BLaER1 (cell line): ENCODE measurements at regions not wholly inside any gene's neighbourhood (a gene's known extent, or its start where the extent isn't known, plus 50 kb on each side); places are given as distances from the start of the nearest gene placed in this dataset.
A peak's percentile ranks its signal among the peaks of the same experiment; 100 is the strongest.

Experiments used
- H3K27ac ChIP-seq: shearing (Covaris generic); formaldehyde crosslinking; 2 replicates; pipeline ENCODE4 v1.8.1; 2022
- H3K27me3 ChIP-seq: shearing (Covaris generic); formaldehyde crosslinking; 2 replicates; pipeline ENCODE4 v1.8.1; 2022
- H3K36me3 ChIP-seq: shearing (Covaris generic); formaldehyde crosslinking; 2 replicates; pipeline ENCODE4 v1.8.1; 2022
- H3K4me1 ChIP-seq: shearing (Covaris generic); formaldehyde crosslinking; 2 replicates; pipeline ENCODE4 v1.8.1; 2022
- H3K4me2 ChIP-seq: shearing (Covaris generic); formaldehyde crosslinking; 2 replicates; pipeline ENCODE4 v1.8.1; 2022
- H3K4me3 ChIP-seq: shearing (Covaris generic); formaldehyde crosslinking; 2 replicates; pipeline ENCODE4 v1.8.1; 2022
- H3K9ac ChIP-seq: shearing (Covaris generic); formaldehyde crosslinking; 2 replicates; pipeline ENCODE4 v1.8.1; 2022
- H3K9me3 ChIP-seq: shearing (Covaris generic); formaldehyde crosslinking; 2 replicates; pipeline ENCODE4 v1.8.1; 2022
- H4K20me1 ChIP-seq: shearing (Covaris generic); formaldehyde crosslinking; 2 replicates; pipeline ENCODE4 v1.8.1; 2022
- Cebpa-rat ChIP-seq: shearing (Covaris generic); IDR thresholded peaks from 2 replicates; pipeline ENCODE4 v1.8.1; 2022

DNA sequence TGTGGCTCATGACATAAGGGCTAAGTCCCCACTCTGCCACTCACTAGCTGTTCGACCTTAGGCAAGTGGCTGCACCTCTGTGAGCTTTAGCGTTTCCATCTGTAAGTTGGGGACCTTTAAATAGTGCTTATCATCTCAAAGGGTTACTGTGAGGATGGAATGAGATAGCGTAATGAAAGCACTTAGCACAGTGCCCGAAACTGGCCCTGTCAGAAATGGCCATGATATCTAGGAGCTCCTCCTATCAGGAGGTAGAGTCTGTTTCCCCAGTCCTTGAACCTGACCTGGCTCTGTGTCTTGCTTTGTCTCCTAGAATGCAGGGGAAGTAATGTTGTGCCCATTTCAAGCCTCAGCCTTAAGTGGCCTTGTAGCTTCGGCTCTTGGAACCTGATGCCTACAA is 211.0 kb downstream of the RBM19 start:
- Histone ChIP-seq H3K9me3 (no peaks in the 10 kb centered on the region; the same call in 1 of the 2 replicates), H3K9ac (no peak overlapping the region), H3K36me3 (no peaks in the 10 kb centered on the region), H3K4me3 (no peak overlapping the region), H4K20me1 (no peaks in the 10 kb centered on the region), H3K27me3 (no peaks in the 10 kb centered on the region), H3K27ac (no peak overlapping the region), H3K4me2 (no peak overlapping the region), H3K4me1 (peaks cover 24% of the 10 kb centered on the region)
- TF ChIP-seq Cebpa-rat = no peak

DNA sequence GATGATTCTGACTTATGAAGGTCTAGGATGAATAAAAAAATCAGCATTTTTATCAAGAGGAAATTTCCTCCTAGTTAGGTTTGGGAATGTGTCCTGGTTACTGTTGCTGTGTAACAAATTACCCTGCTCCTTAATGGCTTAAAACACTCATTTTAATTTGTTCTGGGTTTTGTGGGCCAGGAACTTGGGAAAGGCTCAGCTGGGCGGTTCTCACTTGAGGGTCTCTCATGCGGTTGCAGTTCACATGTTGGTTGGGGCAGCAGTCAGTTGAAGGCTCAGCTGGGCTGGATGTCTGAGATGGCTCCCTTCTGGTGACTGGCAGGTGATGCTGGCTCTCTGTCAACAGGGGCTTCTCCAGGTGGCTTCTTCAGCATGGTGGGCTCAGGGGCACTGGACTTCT is 214.6 kb downstream of the RBM19 start:
- Histone ChIP-seq H3K4me1 (peaks cover 8% of the 10 kb centered on the region), H3K27me3 (no peaks in the 10 kb centered on the region), H3K9me3 (no peaks in the 10 kb centered on the region), H3K36me3 (no peaks in the 10 kb centered on the region), H3K27ac (no peak overlapping the region), H3K4me3 (no peak overlapping the region), H4K20me1 (no peaks in the 10 kb centered on the region), H3K9ac (no peak overlapping the region), H3K4me2 (no peak overlapping the region)
- no peak for TF ChIP-seq Cebpa-rat

- Histone ChIP-seq H3K4me3 (no peak overlapping the region), H3K36me3 (no peaks in the 10 kb centered on the region), H3K4me2 (no peak overlapping the region), H4K20me1 (no peaks in the 10 kb centered on the region), H3K4me1 (peaks cover 8% of the 10 kb centered on the region), H3K9ac (no peak overlapping the region), H3K27me3 (no peaks in the 10 kb centered on the region), H3K9me3 (no peaks in the 10 kb centered on the region), H3K27ac (no peak overlapping the region)
- no peak for TF ChIP-seq Cebpa-rat
These were observed 216.7 kb downstream of the RBM19 start for GRCh38 chr12:113749433-113749815.

DNA sequence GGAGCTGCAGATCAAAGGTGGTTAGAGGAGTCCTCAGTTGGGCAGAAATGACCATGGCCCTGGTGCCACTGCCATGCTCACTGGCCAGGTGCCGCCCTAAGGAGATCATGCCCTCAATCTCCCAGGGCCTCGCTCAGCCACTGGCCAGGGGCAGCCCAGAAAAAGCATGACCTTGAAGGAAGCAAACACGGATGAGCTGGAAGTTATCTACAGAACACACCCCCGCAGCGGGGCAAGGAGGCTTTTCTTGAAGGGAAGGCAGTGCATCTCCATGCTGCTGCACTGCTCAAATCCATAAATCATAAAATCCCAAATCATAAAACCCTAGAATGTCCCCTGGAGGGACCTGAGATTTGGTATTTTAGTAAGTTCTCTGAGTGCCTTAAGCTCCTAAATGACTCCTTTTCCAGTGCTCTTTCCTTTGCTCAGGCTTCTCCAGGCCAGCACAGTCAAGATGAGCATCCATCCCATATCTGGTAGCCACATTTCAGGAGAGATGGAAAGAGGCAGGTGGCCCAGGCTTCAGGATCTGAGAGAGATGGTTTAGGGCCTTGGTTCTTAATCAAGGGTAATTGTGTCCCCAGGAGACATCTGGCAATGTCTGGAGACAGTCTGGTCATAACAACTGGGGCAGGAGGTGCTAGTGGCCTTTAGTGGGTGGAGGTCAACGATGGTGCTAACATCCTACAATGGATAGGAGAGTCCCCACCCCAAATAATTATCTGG is 217.3 kb downstream of the RBM19 start:
- H3K36me3 ChIP-seq = no peaks in the 10 kb centered on the region
- H3K4me1 ChIP-seq = peaks cover 8% of the 10 kb centered on the region
- no peaks in the 10 kb centered on the region for H3K9me3 ChIP-seq
- no peaks in the 10 kb centered on the region for H4K20me1 ChIP-seq
- H3K27me3 ChIP-seq = no peaks in the 10 kb centered on the region
- H3K27ac ChIP-seq = no peak overlapping the region
- peak overlapping the region; percentile 34 for H3K4me2 ChIP-seq
- H3K9ac ChIP-seq = no peak overlapping the region
- TF ChIP-seq Cebpa-rat = no peak
- H3K4me3 ChIP-seq = no peak overlapping the region

GRCh38 chr12:113747017-113747416 is 219.1 kb downstream of the RBM19 start:
- no peak overlapping the region for H3K27ac ChIP-seq
- no peaks in the 10 kb centered on the region for H3K36me3 ChIP-seq
- peaks cover 8% of the 10 kb centered on the region for H3K4me1 ChIP-seq
- H3K9ac ChIP-seq = no peak overlapping the region
- no peak overlapping the region for H3K4me3 ChIP-seq
- H3K27me3 ChIP-seq = no peaks in the 10 kb centered on the region
- no peak overlapping the region for H3K4me2 ChIP-seq
- no peaks in the 10 kb centered on the region for H3K9me3 ChIP-seq
- no peak for TF ChIP-seq Cebpa-rat
- no peaks in the 10 kb centered on the region for H4K20me1 ChIP-seq

- no peak for TF ChIP-seq Cebpa-rat
- no peak overlapping the region for H3K4me3 ChIP-seq
- no peaks in the 10 kb centered on the region for H3K27me3 ChIP-seq
- H3K9me3 ChIP-seq = no peaks in the 10 kb centered on the region
- no peak overlapping the region for H3K27ac ChIP-seq
- no peak overlapping the region for H3K9ac ChIP-seq
- no peak overlapping the region for H3K4me2 ChIP-seq
- no peaks in the 10 kb centered on the region for H3K36me3 ChIP-seq
- H4K20me1 ChIP-seq = no peaks in the 10 kb centered on the region
- peaks cover 8% of the 10 kb centered on the region for H3K4me1 ChIP-seq
These were observed 221.2 kb downstream of the RBM19 start for GRCh38 chr12:113744802-113745395.

DNA sequence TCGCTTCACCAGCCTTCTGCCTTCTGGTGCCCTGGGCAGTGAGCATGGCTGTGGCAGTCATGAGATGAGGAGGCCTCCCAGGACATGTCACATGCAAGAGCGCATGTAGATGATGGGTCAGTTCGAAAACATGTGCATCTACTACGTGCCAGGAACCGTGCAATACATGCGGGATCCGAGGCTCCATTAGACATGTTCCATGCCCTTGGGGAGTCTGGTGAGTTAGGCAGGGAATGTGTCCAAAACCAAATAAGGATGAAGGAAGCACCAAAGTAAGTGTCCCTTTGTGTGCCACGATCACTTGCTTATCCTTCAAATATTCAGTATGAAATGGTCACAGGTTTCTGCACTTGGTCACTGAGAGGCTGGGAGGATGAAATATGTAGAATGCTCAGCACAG is 223.3 kb downstream of the RBM19 start:
- Histone ChIP-seq H3K9ac (no peak overlapping the region), H3K27ac (no peak overlapping the region), H3K4me3 (no peak overlapping the region), H4K20me1 (no peaks in the 10 kb centered on the region), H3K4me1 (peaks cover 2% of the 10 kb centered on the region; the same call in 1 of the 2 replicates), H3K27me3 (no peaks in the 10 kb centered on the region), H3K36me3 (no peaks in the 10 kb centered on the region), H3K4me2 (no peak overlapping the region), H3K9me3 (no peaks in the 10 kb centered on the region)
- TF ChIP-seq Cebpa-rat = no peak

DNA sequence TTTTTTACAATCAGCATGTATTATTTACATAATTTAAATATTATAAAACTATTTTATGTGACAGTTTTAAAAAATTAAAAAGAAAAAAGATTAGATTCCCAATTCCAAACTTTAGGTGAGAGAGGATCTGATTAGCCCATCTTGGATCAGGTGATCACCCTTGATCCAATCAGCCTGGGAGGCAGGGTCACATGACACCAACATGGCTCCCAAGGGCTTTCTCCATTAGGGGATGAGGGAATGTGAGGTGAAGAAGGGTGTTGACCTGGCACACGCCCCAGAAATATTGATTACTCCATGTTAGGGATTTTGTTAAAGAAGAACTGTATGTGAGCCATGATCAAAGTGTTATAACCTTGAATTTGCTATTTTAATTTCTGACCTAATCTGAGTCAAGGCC is 225.4 kb downstream of the RBM19 start:
- Histone ChIP-seq H3K4me1 (peaks cover 23% of the 10 kb centered on the region), H3K4me2 (no peak overlapping the region), H4K20me1 (no peaks in the 10 kb centered on the region), H3K9me3 (no peaks in the 10 kb centered on the region), H3K27me3 (no peaks in the 10 kb centered on the region), H3K36me3 (no peaks in the 10 kb centered on the region), H3K4me3 (no peak overlapping the region), H3K9ac (no peak overlapping the region), H3K27ac (no peak overlapping the region)
- no peak for TF ChIP-seq Cebpa-rat

DNA sequence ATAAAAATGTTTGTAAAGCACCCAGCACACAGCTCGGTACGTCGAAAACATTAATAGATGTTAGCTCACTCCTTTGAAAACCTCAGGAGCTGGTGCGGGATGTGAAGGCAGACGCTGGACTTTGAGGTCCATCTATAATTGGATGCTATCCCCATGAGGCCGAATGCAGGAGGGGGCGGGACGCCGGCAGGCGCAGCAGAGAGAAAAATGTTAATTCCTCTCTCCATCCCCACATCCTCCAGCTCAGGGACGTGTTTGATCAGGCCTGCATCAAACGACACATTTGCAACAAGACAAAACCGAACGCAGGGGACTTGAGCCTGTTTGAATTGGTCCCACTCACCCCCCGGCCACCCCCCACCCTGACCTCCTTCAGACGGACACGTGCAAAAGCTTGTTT is 231.0 kb downstream of the RBM19 start:
- Histone ChIP-seq H3K27me3 (no peaks in the 10 kb centered on the region), H3K9ac (peak overlapping the region; percentile 30; the same call in 1 of the 2 replicates), H3K4me1 (peaks cover 41% of the 10 kb centered on the region), H3K4me3 (peak overlapping the region; percentile 34; the same call in 1 of the 2 replicates), H3K4me2 (peak overlapping the region; percentile 77), H4K20me1 (no peaks in the 10 kb centered on the region), H3K9me3 (no peaks in the 10 kb centered on the region), H3K27ac (peak overlapping the region; percentile 28; the same call in 1 of the 2 replicates), H3K36me3 (no peaks in the 10 kb centered on the region)
- TF ChIP-seq Cebpa-rat = no peak

DNA sequence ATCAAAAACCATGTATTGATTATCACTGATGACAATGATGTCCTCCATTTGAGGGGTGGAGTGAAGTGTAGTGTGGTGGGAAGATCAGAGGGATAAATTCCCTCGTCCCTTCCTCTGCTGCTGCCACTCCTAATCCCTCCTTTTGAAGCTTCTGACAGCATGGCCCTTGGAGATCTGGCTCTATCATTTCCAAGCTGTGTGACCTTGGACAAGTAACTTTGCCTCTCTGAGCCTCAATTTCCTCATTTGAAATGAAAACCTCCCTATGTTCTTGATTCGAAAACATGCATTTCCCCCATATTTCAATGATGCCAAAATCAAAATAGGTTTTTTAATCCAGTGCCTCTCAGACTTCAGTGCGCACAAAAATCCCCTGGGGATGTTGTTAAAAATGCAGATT is 231.6 kb downstream of the RBM19 start:
- no peak overlapping the region for H3K4me3 ChIP-seq
- peaks cover 41% of the 10 kb centered on the region for H3K4me1 ChIP-seq
- no peak overlapping the region for H3K9ac ChIP-seq
- H3K27me3 ChIP-seq = no peaks in the 10 kb centered on the region
- H3K27ac ChIP-seq = no peak overlapping the region
- no peak for TF ChIP-seq Cebpa-rat
- no peaks in the 10 kb centered on the region for H3K36me3 ChIP-seq
- peak overlapping the region; percentile 77 for H3K4me2 ChIP-seq
- no peaks in the 10 kb centered on the region for H3K9me3 ChIP-seq
- H4K20me1 ChIP-seq = no peaks in the 10 kb centered on the region
